Retinal pigment epithelial cell (primary cell): ENCODE measurements at regions not wholly inside any gene's neighbourhood (a gene's known extent, or its start where the extent isn't known, plus 50 kb on each side); places are given as distances from the start of the nearest gene placed in this dataset.
"Not testable (repeated sequence)": the region's sequence is repeated elsewhere in the genome, so short reads cannot be mapped to it uniquely, and the experiment has no call there.

ENCODE experiments used
- DNase-seq: peaks from one replicate; pipeline ENCODE4 v3.0.0-alpha.2; 2010; ENCODE audit warnings: low read depth
- H3K4me3 ChIP-seq: 2 replicates; pipeline ENCODE4 v1.5.1; 2011; ENCODE audit warnings: mild to moderate bottlenecking, low read length, control low read depth, moderate library complexity
- TF ChIP-seq, protein P1 (sequence below): conservative IDR thresholded peaks from 2 replicates; pipeline ENCODE4 v1.5.1; 2011; ENCODE audit warnings: low read depth, low read length, control low read depth, inconsistent platforms

DNA sequence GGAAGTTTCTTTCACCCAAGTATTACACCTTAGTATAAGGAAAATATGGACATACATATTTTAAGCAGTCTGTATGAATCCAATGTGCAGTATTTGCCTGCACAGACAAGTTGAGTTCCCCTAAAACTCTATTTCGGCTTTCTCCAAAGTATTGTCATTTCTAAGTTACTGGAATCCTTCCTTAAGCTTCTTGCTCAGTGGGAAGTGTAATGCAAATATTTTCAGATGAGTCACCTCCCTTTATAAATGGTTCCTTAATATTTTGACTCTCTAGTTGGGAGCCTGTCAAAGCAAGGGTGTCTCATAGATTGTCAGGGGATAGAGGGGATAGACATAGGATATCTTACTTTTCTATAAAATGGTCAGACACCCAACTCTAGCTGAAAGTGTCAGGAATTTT, 178.6 kb downstream of the NAA11 start:
- DNase-seq: no peak
- TF ChIP-seq, protein P1, sequence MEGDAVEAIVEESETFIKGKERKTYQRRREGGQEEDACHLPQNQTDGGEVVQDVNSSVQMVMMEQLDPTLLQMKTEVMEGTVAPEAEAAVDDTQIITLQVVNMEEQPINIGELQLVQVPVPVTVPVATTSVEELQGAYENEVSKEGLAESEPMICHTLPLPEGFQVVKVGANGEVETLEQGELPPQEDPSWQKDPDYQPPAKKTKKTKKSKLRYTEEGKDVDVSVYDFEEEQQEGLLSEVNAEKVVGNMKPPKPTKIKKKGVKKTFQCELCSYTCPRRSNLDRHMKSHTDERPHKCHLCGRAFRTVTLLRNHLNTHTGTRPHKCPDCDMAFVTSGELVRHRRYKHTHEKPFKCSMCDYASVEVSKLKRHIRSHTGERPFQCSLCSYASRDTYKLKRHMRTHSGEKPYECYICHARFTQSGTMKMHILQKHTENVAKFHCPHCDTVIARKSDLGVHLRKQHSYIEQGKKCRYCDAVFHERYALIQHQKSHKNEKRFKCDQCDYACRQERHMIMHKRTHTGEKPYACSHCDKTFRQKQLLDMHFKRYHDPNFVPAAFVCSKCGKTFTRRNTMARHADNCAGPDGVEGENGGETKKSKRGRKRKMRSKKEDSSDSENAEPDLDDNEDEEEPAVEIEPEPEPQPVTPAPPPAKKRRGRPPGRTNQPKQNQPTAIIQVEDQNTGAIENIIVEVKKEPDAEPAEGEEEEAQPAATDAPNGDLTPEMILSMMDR: no peak
- H3K4me3 ChIP-seq: no peak overlapping the region

DNA sequence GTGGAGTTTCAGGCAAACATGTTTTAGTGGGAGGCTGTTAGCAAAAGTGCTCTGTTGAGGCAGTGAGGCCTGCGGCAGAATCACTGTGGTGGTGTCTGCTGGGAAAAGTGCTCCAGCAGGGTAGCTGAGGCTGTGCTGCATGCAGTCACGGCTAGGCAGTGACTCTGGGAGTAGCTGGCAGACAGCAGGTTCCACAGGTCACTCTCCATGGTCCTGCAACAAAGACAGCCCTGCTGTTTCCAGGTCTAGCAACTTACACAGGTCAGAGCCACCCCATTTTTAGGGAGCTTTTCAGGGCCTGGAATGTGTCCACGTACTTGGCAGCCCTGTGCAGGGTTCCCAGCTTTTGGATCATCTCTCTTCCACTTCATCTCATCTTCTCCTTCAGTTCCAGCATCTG, 184.3 kb downstream of the NAA11 start:
- peak; percentile 8 for DNase-seq
- TF ChIP-seq, protein P1: no peak
- H3K4me3 ChIP-seq: no peak overlapping the region

DNA sequence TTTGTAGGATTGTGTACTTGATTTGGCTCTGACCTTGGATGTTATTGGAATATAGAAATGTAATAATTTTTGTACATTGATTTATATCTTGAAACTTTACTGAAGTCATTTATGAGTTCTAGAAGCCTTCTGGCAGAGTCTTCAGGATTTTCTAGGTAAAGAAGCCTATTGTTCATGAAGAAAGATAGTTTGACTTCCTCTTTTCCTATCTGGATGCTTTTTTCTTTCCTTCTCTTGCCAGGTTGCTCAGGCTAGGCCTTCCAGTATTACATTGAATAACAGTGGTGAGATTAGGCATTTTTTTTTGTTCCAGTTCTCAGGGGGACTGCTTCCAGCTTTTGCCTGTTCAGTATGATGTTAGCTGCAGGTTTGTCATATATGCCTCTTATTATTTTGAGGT, 191.1 kb downstream of the NAA11 start:
- H3K4me3 ChIP-seq: no peak overlapping the region
- TF ChIP-seq, protein P1: no peak
- no peak for DNase-seq

DNA sequence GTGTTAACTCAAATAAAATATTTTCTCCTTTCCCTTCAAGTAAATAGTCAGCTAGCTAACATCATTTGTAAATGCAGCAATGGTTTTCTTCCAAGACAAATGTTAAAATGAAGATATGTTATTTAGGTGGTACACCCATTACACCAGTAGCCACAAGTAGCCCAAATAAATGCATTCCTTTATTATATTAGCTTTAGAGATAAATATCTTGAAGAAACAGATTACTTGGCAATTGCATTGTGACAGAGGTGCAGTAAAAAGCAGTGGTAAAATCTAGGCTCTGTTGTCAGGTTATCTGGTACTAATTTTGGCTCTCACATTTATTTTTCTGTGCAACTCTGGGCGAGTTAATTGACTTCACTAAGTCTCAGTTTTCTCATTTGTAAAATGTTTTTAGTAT, 193.0 kb downstream of the NAA11 start:
- DNase-seq: no peak
- no peak overlapping the region for H3K4me3 ChIP-seq
- TF ChIP-seq, protein P1: no peak

DNA sequence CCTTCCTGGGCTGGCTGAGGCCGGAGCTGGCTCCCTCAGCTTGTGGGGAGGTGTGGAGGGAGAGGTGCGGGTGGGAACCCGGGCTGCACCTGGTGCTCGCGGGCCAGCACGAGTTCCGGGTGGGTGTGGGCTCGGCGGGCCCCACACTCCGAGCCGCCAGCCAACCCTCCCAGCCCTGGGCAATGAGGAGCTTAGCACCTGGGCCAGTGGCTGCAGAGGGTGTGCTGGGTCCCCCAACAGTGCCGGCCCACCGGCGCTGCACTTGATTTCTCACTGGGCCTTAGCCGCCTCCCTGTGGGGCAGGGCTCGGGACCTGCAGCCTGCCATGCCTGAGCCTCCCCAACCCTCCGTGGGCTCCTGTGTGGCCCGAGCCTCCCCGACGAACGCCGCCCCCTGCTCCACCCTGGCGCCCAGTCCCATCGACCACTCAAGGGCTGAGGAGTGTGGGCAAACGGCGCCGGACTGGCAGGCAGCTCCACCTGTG, 182.7 kb upstream of the PAQR3 start:
- DNase-seq: no peak
- H3K4me3 ChIP-seq: no peak overlapping the region
- TF ChIP-seq, protein P1: no peak

DNA sequence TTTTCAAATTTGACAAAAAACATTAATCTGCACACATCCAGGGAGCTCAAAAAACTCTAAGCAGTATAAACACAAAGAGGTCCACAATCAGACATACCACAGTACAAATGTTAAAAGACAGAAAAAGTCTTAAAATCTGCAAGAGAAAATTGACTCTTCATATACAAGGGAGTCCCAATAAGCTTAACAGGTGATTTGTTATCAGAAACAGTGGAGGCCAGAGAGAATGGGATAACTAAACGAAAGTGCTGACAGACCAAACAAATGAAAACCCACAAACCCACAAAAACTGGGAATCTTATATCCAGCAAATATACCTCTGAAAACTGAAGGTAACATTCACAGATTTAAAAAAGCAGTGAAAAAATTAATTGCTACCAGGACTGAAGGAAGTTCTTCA, 182.0 kb upstream of the PAQR3 start:
- no peak overlapping the region for H3K4me3 ChIP-seq
- TF ChIP-seq, protein P1: no peak
- no peak for DNase-seq

DNA sequence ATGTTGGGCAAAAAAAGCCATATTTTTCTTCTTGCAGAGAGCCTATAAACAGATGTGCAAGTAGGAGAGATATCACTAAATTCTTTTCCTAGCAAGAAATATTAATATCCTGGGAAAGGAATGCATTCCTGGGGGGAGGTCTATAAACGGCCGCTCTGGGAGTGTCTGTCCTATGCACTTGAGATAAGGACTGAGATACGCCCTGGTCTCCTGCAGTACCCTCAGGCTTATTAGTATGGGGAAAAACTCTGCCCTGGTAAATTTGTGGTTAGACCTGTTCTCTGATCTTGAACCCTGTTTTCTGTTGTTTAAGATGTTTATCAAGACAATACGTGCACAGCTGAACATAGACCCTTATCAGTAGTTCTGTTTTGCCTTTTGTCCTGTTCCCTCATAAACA, 177.8 kb upstream of the PAQR3 start:
- not testable (repeated sequence) for H3K4me3 ChIP-seq, DNase-seq

DNA sequence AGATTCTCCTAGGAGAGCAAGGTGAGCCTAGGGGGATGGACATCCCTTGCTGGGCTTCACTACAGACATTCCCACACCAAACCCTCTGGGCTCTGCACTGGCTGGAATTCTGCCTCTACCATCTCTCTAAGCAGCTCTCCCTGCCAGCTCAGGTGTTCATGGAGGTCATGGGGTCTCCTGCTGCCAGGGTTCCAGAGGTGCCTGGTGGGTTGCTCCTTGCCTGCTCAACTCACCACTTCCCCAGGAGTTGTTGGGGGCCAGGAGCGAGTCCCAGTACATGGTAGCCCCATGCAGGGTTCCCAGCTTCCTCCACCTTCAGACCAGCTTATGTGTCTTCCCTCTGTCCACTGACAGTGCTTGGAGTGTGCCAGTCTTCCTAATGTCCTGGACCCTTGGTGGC, 167.8 kb upstream of the PAQR3 start:
- no peak for DNase-seq
- TF ChIP-seq, protein P1: no peak
- H3K4me3 ChIP-seq: no peak overlapping the region
